ENCODE measurements at regions not wholly inside any gene's neighbourhood (a gene's known extent, or its start where the extent isn't known, plus 50 kb on each side); places are given as distances from the start of the nearest gene placed in this dataset.

GRCh38 chr5:2241842-2242241 is 359.1 kb upstream of the IRX4 start:
- CTCF ChIA-PET: no interaction called here

GRCh38 chr5:2240118-2240904 is 357.6 kb upstream of the IRX4 start:
- DNase-seq: no peak
- CTCF ChIA-PET: no interaction called here
- no peak overlapping the region for H3K27ac Mint-ChIP-seq
- POLR2A ChIA-PET: no interaction called here
- H3K4me3 Mint-ChIP-seq: no peak overlapping the region
- H3K36me3 Mint-ChIP-seq (ENCODE audit: low read depth): no peaks in the 10 kb centered on the region
- no peaks in the 10 kb centered on the region for H3K27me3 Mint-ChIP-seq
- no peaks in the 10 kb centered on the region for H3K4me1 Mint-ChIP-seq
- H3K9me3 Mint-ChIP-seq: peaks cover 3% of the 10 kb centered on the region

More at GRCh38 chr5:2241842-2242241, 359.1 kb upstream of the IRX4 start:
- no peak for DNase-seq
- peaks cover 3% of the 10 kb centered on the region for H3K9me3 Mint-ChIP-seq
- H3K4me1 Mint-ChIP-seq: no peaks in the 10 kb centered on the region
- POLR2A ChIA-PET: no interaction called here
- H3K27me3 Mint-ChIP-seq: no peaks in the 10 kb centered on the region
- no peak overlapping the region for H3K27ac Mint-ChIP-seq
- H3K36me3 Mint-ChIP-seq (ENCODE audit: low read depth): no peaks in the 10 kb centered on the region
- no peak overlapping the region for H3K4me3 Mint-ChIP-seq

GRCh38 chr5:2239201-2239910 is 356.6 kb upstream of the IRX4 start:
- H3K4me1 Mint-ChIP-seq: no peaks in the 10 kb centered on the region
- no peak overlapping the region for H3K4me3 Mint-ChIP-seq
- ChIA-PET CTCF (no interaction called here), POLR2A (no interaction called here)
- H3K9me3 Mint-ChIP-seq: peaks cover 3% of the 10 kb centered on the region
- H3K27ac Mint-ChIP-seq: no peak overlapping the region
- H3K36me3 Mint-ChIP-seq (ENCODE audit: low read depth): no peaks in the 10 kb centered on the region
- no peak for DNase-seq
- H3K27me3 Mint-ChIP-seq: no peaks in the 10 kb centered on the region

GRCh38 chr5:2238732-2239131 is 356.0 kb upstream of the IRX4 start:
- Mint-ChIP-seq H3K4me1 (no peaks in the 10 kb centered on the region), H3K27me3 (no peaks in the 10 kb centered on the region), H3K9me3 (peaks cover 3% of the 10 kb centered on the region), H3K27ac (no peak overlapping the region), H3K36me3 (ENCODE audit: low read depth) (no peaks in the 10 kb centered on the region), H3K4me3 (no peak overlapping the region)
- CTCF ChIA-PET: no interaction called here
- POLR2A ChIA-PET: no interaction called here
- DNase-seq: no peak

GRCh38 chr5:2227433-2227832 is 344.7 kb upstream of the IRX4 start:
- Mint-ChIP-seq H3K4me1 (no peaks in the 10 kb centered on the region), H3K9me3 (no peaks in the 10 kb centered on the region), H3K36me3 (ENCODE audit: low read depth) (no peaks in the 10 kb centered on the region), H3K4me3 (no peak overlapping the region), H3K27me3 (no peaks in the 10 kb centered on the region), H3K27ac (no peak overlapping the region)
- ChIA-PET POLR2A (no interaction called here), CTCF (no interaction called here)
- no peak for DNase-seq

- no peaks in the 10 kb centered on the region for H3K9me3 Mint-ChIP-seq
- POLR2A ChIA-PET: no interaction called here
- no peaks in the 10 kb centered on the region for H3K4me1 Mint-ChIP-seq
- DNase-seq: no peak
- CTCF ChIA-PET: no interaction called here
- no peaks in the 10 kb centered on the region for H3K27me3 Mint-ChIP-seq
- no peak overlapping the region for H3K4me3 Mint-ChIP-seq
- H3K36me3 Mint-ChIP-seq (ENCODE audit: low read depth): no peaks in the 10 kb centered on the region
- H3K27ac Mint-ChIP-seq: no peak overlapping the region
Observed at GRCh38 chr5:2224689-2225088, 342.0 kb upstream of the IRX4 start.

GRCh38 chr5:2223303-2223702 is 340.6 kb upstream of the IRX4 start:
- no peak for DNase-seq
- ChIA-PET POLR2A (no interaction called here), CTCF (no interaction called here)
- Mint-ChIP-seq H3K36me3 (ENCODE audit: low read depth) (no peaks in the 10 kb centered on the region), H3K9me3 (no peaks in the 10 kb centered on the region), H3K4me3 (no peak overlapping the region), H3K4me1 (no peaks in the 10 kb centered on the region), H3K27ac (no peak overlapping the region), H3K27me3 (no peaks in the 10 kb centered on the region)

GRCh38 chr5:2222246-2222992 is 339.7 kb upstream of the IRX4 start:
- DNase-seq: no peak
- H3K4me1 Mint-ChIP-seq: no peaks in the 10 kb centered on the region
- H3K9me3 Mint-ChIP-seq: no peaks in the 10 kb centered on the region
- H3K4me3 Mint-ChIP-seq: no peak overlapping the region
- no peak overlapping the region for H3K27ac Mint-ChIP-seq
- no peaks in the 10 kb centered on the region for H3K36me3 Mint-ChIP-seq (ENCODE audit: low read depth)
- POLR2A ChIA-PET: no interaction called here
- CTCF ChIA-PET: no interaction called here
- no peaks in the 10 kb centered on the region for H3K27me3 Mint-ChIP-seq

- Mint-ChIP-seq H3K27ac (no peak overlapping the region), H3K4me3 (no peak overlapping the region), H3K36me3 (ENCODE audit: low read depth) (no peaks in the 10 kb centered on the region), H3K27me3 (no peaks in the 10 kb centered on the region), H3K9me3 (no peaks in the 10 kb centered on the region), H3K4me1 (no peaks in the 10 kb centered on the region)
- no peak for DNase-seq
- POLR2A ChIA-PET: no interaction called here
- CTCF ChIA-PET: no interaction called here
Observed at GRCh38 chr5:2221450-2221849, 338.7 kb upstream of the IRX4 start.

- DNase-seq: no peak
Observed at GRCh38 chr5:2220741-2221140, 338.0 kb upstream of the IRX4 start.

GRCh38 chr5:2219149-2219776 is 336.5 kb upstream of the IRX4 start:
- Mint-ChIP-seq H3K4me1 (no peaks in the 10 kb centered on the region), H3K9me3 (no peaks in the 10 kb centered on the region), H3K4me3 (no peak overlapping the region), H3K27ac (no peak overlapping the region), H3K27me3 (no peaks in the 10 kb centered on the region), H3K36me3 (ENCODE audit: low read depth) (no peaks in the 10 kb centered on the region)
- POLR2A ChIA-PET: no interaction called here
- no peak for DNase-seq
- CTCF ChIA-PET: no interaction called here

More at GRCh38 chr5:2220741-2221140, 338.0 kb upstream of the IRX4 start:
- H3K4me1 Mint-ChIP-seq: no peaks in the 10 kb centered on the region
- no peak overlapping the region for H3K27ac Mint-ChIP-seq
- no peaks in the 10 kb centered on the region for H3K36me3 Mint-ChIP-seq (ENCODE audit: low read depth)
- no peaks in the 10 kb centered on the region for H3K27me3 Mint-ChIP-seq
- no peaks in the 10 kb centered on the region for H3K9me3 Mint-ChIP-seq
- no peak overlapping the region for H3K4me3 Mint-ChIP-seq
- ChIA-PET POLR2A (no interaction called here), CTCF (no interaction called here)

- ChIA-PET POLR2A (no interaction called here), CTCF (no interaction called here)
- Mint-ChIP-seq H3K4me1 (no peaks in the 10 kb centered on the region), H3K4me3 (no peak overlapping the region), H3K9me3 (no peaks in the 10 kb centered on the region), H3K36me3 (ENCODE audit: low read depth) (no peaks in the 10 kb centered on the region), H3K27ac (no peak overlapping the region), H3K27me3 (no peaks in the 10 kb centered on the region)
- no peak for DNase-seq
Observed at GRCh38 chr5:2217219-2217618, 334.5 kb upstream of the IRX4 start.

- H3K36me3 Mint-ChIP-seq (ENCODE audit: low read depth): no peaks in the 10 kb centered on the region
- ChIA-PET CTCF (no interaction called here), POLR2A (no interaction called here)
- H3K27me3 Mint-ChIP-seq: no peaks in the 10 kb centered on the region
- no peak overlapping the region for H3K27ac Mint-ChIP-seq
- no peak for DNase-seq
- no peaks in the 10 kb centered on the region for H3K9me3 Mint-ChIP-seq
- no peak overlapping the region for H3K4me3 Mint-ChIP-seq
- H3K4me1 Mint-ChIP-seq: no peaks in the 10 kb centered on the region
Observed at GRCh38 chr5:2214910-2215590, 332.3 kb upstream of the IRX4 start.
